Kidney tubule cell (primary cell): ENCODE measurements at regions not wholly inside any gene's neighbourhood (a gene's known extent, or its start where the extent isn't known, plus 50 kb on each side); places are given as distances from the start of the nearest gene placed in this dataset.
A peak's percentile ranks its signal among the peaks of the same experiment; 100 is the strongest.
"Not testable (repeated sequence)": the region's sequence is repeated elsewhere in the genome, so short reads cannot be mapped to it uniquely, and the experiment has no call there.

Source experiments
- DNase-seq: peaks from one replicate; pipeline ENCODE4 v3.0.0-alpha.2; 2018; ENCODE audit warnings: low spot score

GRCh38 chr13:74246487-74246886 lies 112.3 kb upstream of the KLF12 start:
- no peak for DNase-seq

GRCh38 chr13:74243637-74244526 lies 109.7 kb upstream of the KLF12 start:
- DNase-seq = peak; percentile 53

- not testable (repeated sequence) for DNase-seq
Measured at GRCh38 chr13:74241343-74241742, 107.1 kb upstream of the KLF12 start.

- DNase-seq = no peak
Measured at GRCh38 chr13:74230984-74231501, 96.8 kb upstream of the KLF12 start.

GRCh38 chr13:74229242-74229641 lies 95.0 kb upstream of the KLF12 start:
- no peak for DNase-seq

GRCh38 chr13:74227476-74228158 lies 93.4 kb upstream of the KLF12 start:
- no peak for DNase-seq

GRCh38 chr13:74226791-74227475 lies 92.7 kb upstream of the KLF12 start:
- DNase-seq = no peak

GRCh38 chr13:74221752-74222151 lies 87.5 kb upstream of the KLF12 start:
- no peak for DNase-seq

- no peak for DNase-seq
Measured at GRCh38 chr13:74219566-74219965, 85.4 kb upstream of the KLF12 start.

GRCh38 chr13:74218291-74218690 lies 84.1 kb upstream of the KLF12 start:
- no peak for DNase-seq

GRCh38 chr13:74217811-74218210 lies 83.6 kb upstream of the KLF12 start:
- DNase-seq = no peak

GRCh38 chr13:74215420-74215819 lies 81.2 kb upstream of the KLF12 start:
- no peak for DNase-seq

- no peak for DNase-seq
Measured at GRCh38 chr13:74214321-74214720, 80.1 kb upstream of the KLF12 start.

- DNase-seq = peak; percentile 92
Measured at GRCh38 chr13:74210693-74211393, 76.6 kb upstream of the KLF12 start.

- no peak for DNase-seq
Measured at GRCh38 chr13:74206855-74207254, 72.7 kb upstream of the KLF12 start.

- peak; percentile 84 for DNase-seq
Measured at GRCh38 chr13:74206061-74206561, 71.9 kb upstream of the KLF12 start.

GRCh38 chr13:74205313-74205690 lies 71.1 kb upstream of the KLF12 start:
- no peak for DNase-seq

- no peak for DNase-seq
Measured at GRCh38 chr13:74204602-74205312, 70.6 kb upstream of the KLF12 start.

- DNase-seq = no peak
Measured at GRCh38 chr13:74203576-74203975, 69.4 kb upstream of the KLF12 start.

GRCh38 chr13:74202129-74202813 lies 68.1 kb upstream of the KLF12 start:
- no peak for DNase-seq

- no peak for DNase-seq
Measured at GRCh38 chr13:74201530-74201929, 67.3 kb upstream of the KLF12 start.
